NCI-H446 (cell line): ENCODE measurements at regions not wholly inside any gene's neighbourhood (a gene's known extent, or its start where the extent isn't known, plus 50 kb on each side); places are given as distances from the start of the nearest gene placed in this dataset.
"Not testable (repeated sequence)": the region's sequence is repeated elsewhere in the genome, so short reads cannot be mapped to it uniquely, and the experiment has no call there.

Source experiments
- DNase-seq, 2 experiments: peaks; one replicate each; lab custom pipeline; 2025; lab: John Stamatoyannopoulos, UW

- DNase-seq, result not testable (repeated sequence)
These were observed 104.8 kb upstream of the WIPF3 start for GRCh38 chr7:29701540-29701939.

- not testable (repeated sequence) for DNase-seq
These were observed 102.5 kb upstream of the WIPF3 start for GRCh38 chr7:29703830-29704229.

GRCh38 chr7:29709002-29709401 is 97.3 kb upstream of the WIPF3 start:
- not testable (repeated sequence) for DNase-seq

- DNase-seq, result not testable (repeated sequence)
These were observed 83.2 kb upstream of the WIPF3 start for GRCh38 chr7:29723127-29723526.

DNA sequence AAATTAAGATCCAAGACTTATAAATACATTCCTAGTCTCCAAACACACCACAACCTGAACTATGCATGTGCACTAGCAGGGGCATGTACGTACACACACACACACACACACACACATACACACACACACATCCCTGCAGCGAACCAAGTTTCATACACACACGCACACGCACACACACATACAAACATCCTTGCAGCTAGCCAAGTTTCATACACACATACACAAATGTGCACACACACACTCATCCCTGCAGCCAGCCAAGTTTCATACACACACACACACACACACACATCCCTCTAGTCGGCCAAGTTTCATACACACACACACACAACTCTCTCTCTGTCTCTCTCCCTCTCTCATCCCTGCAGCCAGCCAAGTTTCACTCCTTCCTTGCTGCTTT is 82.7 kb upstream of the WIPF3 start:
- DNase-seq, result no peak

- not testable (repeated sequence) for DNase-seq
These were observed 76.7 kb upstream of the WIPF3 start for GRCh38 chr7:29729534-29730165.

DNA sequence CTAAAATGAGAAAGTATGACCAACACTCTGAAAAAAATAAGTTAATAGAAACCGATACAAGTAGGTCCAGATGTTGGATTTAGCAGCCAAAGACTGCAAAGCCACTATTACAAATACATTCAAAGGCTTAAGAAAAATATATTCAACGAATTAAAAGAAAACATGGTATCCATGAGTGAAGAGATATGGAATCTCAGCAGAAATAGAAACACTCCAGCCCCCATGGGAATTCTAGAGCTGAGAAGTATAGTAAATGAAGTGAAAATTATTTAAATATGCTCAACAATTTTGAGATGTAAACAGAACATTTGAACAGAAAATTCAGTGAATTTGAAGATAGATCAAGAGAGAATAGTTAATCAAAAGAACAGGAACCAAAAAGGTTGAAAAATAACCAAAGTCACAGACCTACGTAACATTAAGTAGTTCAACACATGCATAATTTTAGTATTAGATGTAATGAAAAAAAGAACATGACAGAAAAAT is 72.0 kb upstream of the WIPF3 start:
- DNase-seq, result no peak

DNA sequence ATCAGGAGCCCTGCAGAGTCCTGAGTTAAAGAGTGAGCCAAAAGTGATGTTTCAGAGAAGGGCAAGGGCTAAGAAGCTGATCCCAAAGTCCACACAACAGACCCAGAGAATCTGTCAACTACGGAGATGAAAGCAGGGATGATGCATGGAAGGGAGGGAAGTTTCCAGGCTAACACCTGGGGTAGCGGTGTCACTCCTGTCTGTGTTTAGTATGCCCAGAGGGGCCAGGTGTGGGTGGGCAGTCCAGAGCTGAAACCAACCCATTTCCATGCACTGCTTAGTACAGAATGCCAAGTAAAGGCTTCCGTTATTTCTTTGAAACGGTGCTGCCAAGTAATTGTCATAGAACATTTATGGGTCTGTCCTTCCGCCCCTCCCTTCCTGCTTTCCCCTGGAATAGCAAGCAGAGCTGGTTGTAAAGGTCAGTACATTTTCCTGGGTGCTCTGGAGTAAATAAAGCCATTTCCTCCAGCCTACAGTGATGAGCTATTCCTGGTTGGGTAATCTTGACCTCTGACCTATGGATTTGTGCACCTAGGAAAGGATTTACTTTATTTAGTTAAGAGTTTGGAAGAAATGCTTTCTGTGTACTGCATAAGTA is 58.6 kb upstream of the WIPF3 start:
- DNase-seq, result not testable (repeated sequence)

- DNase-seq, result peak in 1 of 2 experiments; percentile 46
These were observed 57.8 kb upstream of the WIPF3 start for GRCh38 chr7:29748286-29749099.

GRCh38 chr7:29749701-29750321 is 56.5 kb upstream of the WIPF3 start:
- no peak for DNase-seq

DNA sequence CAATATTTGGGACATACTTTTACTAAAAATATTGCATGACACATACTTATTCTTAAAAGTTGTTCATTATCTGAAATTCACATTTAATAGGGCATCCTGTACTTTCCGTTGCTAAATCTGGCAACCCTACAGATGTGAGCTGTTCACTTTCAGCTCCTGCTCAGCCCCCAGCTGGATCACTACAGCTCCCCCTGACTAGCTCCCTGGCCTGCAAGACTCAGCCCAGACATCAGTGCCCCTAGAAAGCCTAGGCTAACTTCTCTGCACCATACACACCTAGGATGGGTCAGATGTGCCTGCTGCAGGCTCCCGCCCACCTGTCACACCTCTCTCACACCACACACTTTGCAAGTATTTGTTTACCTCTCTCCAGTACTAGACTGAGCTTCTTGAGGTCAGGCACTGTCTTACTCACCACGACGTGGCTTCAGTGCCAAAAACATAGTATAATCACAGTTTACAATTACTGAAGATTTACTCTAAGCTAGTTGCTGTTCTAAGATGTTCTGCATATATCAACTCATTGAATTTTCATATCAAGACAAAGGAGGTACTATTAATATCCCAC is 55.9 kb upstream of the WIPF3 start:
- DNase-seq, result not testable (repeated sequence)

DNA sequence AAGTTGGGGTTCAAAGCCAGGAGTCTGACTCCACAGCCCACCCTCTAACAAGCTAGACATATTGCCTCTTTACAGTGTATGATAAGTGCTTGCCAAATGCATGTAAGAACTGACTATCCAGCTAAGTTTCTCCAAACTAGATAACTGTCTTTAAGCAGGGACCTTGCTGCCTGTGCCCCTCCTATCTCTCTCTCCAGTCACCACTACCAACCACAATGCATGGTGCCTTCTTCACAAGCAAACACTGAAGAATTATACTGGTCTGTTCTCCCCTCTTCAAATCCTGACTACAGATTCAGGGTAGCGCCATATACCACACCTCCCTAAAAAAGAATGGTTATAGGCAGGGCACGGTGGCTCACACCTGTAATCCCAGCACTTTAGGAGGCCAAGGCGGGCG is 55.3 kb upstream of the WIPF3 start:
- DNase-seq, result not testable (repeated sequence)

GRCh38 chr7:29754874-29755490 is 51.3 kb upstream of the WIPF3 start:
- no peak for DNase-seq
